Endodermal cell (in vitro differentiated cells): ENCODE measurements at regions not wholly inside any gene's neighbourhood (a gene's known extent, or its start where the extent isn't known, plus 50 kb on each side); places are given as distances from the start of the nearest gene placed in this dataset.
A peak's percentile ranks its signal among the peaks of the same experiment; 100 is the strongest.

ENCODE experiments used
- DNase-seq: peaks from one replicate; pipeline ENCODE4 v3.0.0-alpha.2; 2017
- H3K27ac ChIP-seq: 2 replicates; pipeline ENCODE4 v1.5.1; 2013; ENCODE audit warnings: mild to moderate bottlenecking, low read depth, low read length, moderate library complexity
- H3K27me3 ChIP-seq: 2 replicates; pipeline ENCODE4 v1.6.1; 2013; ENCODE audit warnings: mild to moderate bottlenecking, low read length, moderate library complexity; ENCODE audit not compliant: insufficient read depth, control insufficient read depth, poor library complexity, severe bottlenecking
- H3K36me3 ChIP-seq: 2 replicates; pipeline ENCODE4 v1.7.0; 2013; ENCODE audit warnings: mild to moderate bottlenecking, low read length, moderate library complexity; ENCODE audit not compliant: control insufficient read depth, insufficient read depth
- H3K4me1 ChIP-seq: one replicate; pipeline ENCODE4 v1.7.0; 2013; ENCODE audit warnings: low read length; ENCODE audit not compliant: control insufficient read depth, insufficient read depth
- H3K4me3 ChIP-seq: 2 replicates; pipeline ENCODE4 v1.5.1; 2013; ENCODE audit warnings: mild to moderate bottlenecking, low read length, moderate library complexity
- H3K9ac ChIP-seq: 2 replicates; pipeline ENCODE4 v1.6.1; 2013; ENCODE audit warnings: mild to moderate bottlenecking, low read length, moderate library complexity; ENCODE audit not compliant: poor library complexity, severe bottlenecking; ENCODE audit errors: extremely low read depth
- H3K9me3 ChIP-seq: 2 replicates; pipeline ENCODE4 v1.6.1; 2013; ENCODE audit warnings: mild to moderate bottlenecking, low read length, moderate library complexity; ENCODE audit not compliant: control insufficient read depth
- H3K27ac Mint-ChIP-seq: 2 replicates; pipeline ENCODE4 v1.8.0; 2020; ENCODE audit warnings: mixed read lengths
- H3K27me3 Mint-ChIP-seq: 2 replicates; pipeline ENCODE4 v1.8.0; 2021; ENCODE audit warnings: mild to moderate bottlenecking, mixed read lengths; ENCODE audit not compliant: insufficient read depth
- H3K36me3 Mint-ChIP-seq: 2 replicates; pipeline ENCODE4 v1.8.0; 2020; ENCODE audit warnings: low read depth, mixed read lengths
- H3K4me1 Mint-ChIP-seq: 2 replicates; pipeline ENCODE4 v1.8.0; 2020; ENCODE audit warnings: mixed read lengths
- H3K4me3 Mint-ChIP-seq: 2 replicates; pipeline ENCODE4 v1.8.0; 2020; ENCODE audit warnings: mild to moderate bottlenecking, moderate library complexity, mixed read lengths
- H3K9me3 Mint-ChIP-seq: 2 replicates; pipeline ENCODE4 v1.8.0; 2020; ENCODE audit warnings: mild to moderate bottlenecking, mixed read lengths
- CTCF ChIP-seq: fragments of 200-600 bp; sonication (generic); conservative IDR thresholded peaks from 2 replicates; pipeline ENCODE4 v1.5.0; 2021; ENCODE audit warnings: antibody characterized with exemption, mild to moderate bottlenecking
- WGBS, 2 experiments: methylation state at CpG; one replicate each; pipeline versions ENCODE4 v1.1.5 to v1.1.7; 2013; ENCODE audit warnings: missing lambda C conversion rate in 2 of 2, mixed read lengths in 1 of 2; ENCODE audit not compliant: insufficient coverage in 1 of 2, insufficient read length in 1 of 2; 5-methylcytosine and 5-hydroxymethylcytosine counted together

GRCh38 chr9:135309763-135310125, 169.8 kb upstream of the PPP1R26 start:
- Histone ChIP-seq H3K36me3 (no peaks in the 10 kb centered on the region), H3K27me3 (no peaks in the 10 kb centered on the region), H3K27ac (no peak overlapping the region), H3K9ac (no peak overlapping the region), H3K4me1 (no peaks in the 10 kb centered on the region), H3K4me3 (no peak overlapping the region), H3K9me3 (peaks cover 25% of the 10 kb centered on the region)
- no peak overlapping the region for H3K4me3 Mint-ChIP-seq
- TF ChIP-seq CTCF: no peak
- WGBS, 2 experiments: 92 to 94% methylated on average over 8 to 11 of the region's 11 CpGs
- H3K27me3 Mint-ChIP-seq: no peaks in the 10 kb centered on the region
- no peaks in the 10 kb centered on the region for H3K4me1 Mint-ChIP-seq
- H3K9me3 Mint-ChIP-seq: peaks cover 22% of the 10 kb centered on the region
- no peak overlapping the region for H3K27ac Mint-ChIP-seq
- peaks cover 4% of the 10 kb centered on the region for H3K36me3 Mint-ChIP-seq
- peak; percentile 38 for DNase-seq

GRCh38 chr9:135310134-135310533, 169.4 kb upstream of the PPP1R26 start:
- TF ChIP-seq CTCF: no peak
- Histone ChIP-seq H3K27ac (no peak overlapping the region), H3K36me3 (no peaks in the 10 kb centered on the region), H3K9ac (no peak overlapping the region), H3K27me3 (no peaks in the 10 kb centered on the region), H3K9me3 (peaks cover 25% of the 10 kb centered on the region), H3K4me3 (no peak overlapping the region), H3K4me1 (no peaks in the 10 kb centered on the region)
- Mint-ChIP-seq H3K27me3 (no peaks in the 10 kb centered on the region), H3K27ac (no peak overlapping the region), H3K4me3 (no peak overlapping the region), H3K36me3 (peaks cover 4% of the 10 kb centered on the region), H3K9me3 (peaks cover 24% of the 10 kb centered on the region), H3K4me1 (no peaks in the 10 kb centered on the region)
- WGBS, 2 experiments: 89 to 93% methylated on average over 8 of the region's 8 CpGs
- peak; percentile 27 for DNase-seq

GRCh38 chr9:135315572-135315971, 164.0 kb upstream of the PPP1R26 start:
- no peaks in the 10 kb centered on the region for H3K4me1 ChIP-seq
- no peak for TF ChIP-seq CTCF
- no peaks in the 10 kb centered on the region for H3K27me3 ChIP-seq
- Mint-ChIP-seq H3K4me3 (no peak overlapping the region), H3K27me3 (no peaks in the 10 kb centered on the region), H3K9me3 (peaks cover 25% of the 10 kb centered on the region), H3K4me1 (no peaks in the 10 kb centered on the region), H3K36me3 (peaks cover 4% of the 10 kb centered on the region), H3K27ac (no peak overlapping the region)
- no peak overlapping the region for H3K27ac ChIP-seq
- no peaks in the 10 kb centered on the region for H3K36me3 ChIP-seq
- no peak for DNase-seq
- no peak overlapping the region for H3K9ac ChIP-seq
- no peak overlapping the region for H3K4me3 ChIP-seq
- H3K9me3 ChIP-seq: peaks cover 25% of the 10 kb centered on the region
- 94 to 97% methylated on average over 7 to 9 of the region's 9 CpGs for WGBS, 2 experiments
